NCI-H2196 treated with DMSO at 0.1 percent for 48 hours (cell line): ENCODE measurements at regions not wholly inside any gene's neighbourhood (a gene's known extent, or its start where the extent isn't known, plus 50 kb on each side); places are given as distances from the start of the nearest gene placed in this dataset.

Experiments used
- DNase-seq: peaks from one replicate; lab custom pipeline; 2025; ENCODE audit not compliant: unreplicated experiment; lab: John Stamatoyannopoulos, UW

DNA sequence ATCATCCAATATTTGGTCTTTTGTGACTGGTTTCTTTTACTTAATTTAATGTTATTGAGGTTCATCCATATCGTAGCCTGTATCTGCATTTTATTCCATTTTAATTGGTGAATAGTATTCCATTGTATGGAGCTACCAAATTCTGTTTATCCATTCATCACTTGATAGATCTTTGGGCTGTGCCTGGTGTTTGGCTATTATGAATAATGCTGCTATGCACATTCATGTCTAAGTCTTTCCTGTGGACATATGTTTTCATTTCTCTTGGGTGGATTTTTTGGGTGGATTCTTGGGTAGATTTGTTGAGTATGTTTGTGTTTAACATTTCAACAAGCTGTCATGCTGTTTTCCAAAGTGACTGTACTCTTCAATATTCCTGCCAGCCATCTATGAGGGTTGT is 52.5 kb upstream of the NEDD4L start:
- DNase-seq, result no peak

DNA sequence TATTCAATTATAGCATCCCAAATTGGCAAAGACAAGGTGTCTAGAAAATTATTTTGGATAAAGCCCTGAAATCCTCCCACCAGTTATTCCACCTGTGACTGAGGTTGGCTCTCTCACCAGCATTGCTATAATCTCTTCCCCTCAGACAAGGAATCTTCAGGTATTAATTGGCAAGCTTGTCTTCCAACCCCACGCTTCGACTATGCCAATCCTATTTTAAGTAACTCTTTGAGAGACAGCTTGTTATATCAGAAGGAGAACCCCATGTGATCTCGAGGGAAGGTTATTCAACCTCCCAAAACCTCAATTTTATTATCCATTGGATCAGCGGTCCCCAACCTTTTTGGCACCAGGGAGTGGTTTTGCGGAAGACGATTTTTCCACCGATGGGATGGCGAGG is 54.5 kb upstream of the NEDD4L start:
- no peak for DNase-seq

DNA sequence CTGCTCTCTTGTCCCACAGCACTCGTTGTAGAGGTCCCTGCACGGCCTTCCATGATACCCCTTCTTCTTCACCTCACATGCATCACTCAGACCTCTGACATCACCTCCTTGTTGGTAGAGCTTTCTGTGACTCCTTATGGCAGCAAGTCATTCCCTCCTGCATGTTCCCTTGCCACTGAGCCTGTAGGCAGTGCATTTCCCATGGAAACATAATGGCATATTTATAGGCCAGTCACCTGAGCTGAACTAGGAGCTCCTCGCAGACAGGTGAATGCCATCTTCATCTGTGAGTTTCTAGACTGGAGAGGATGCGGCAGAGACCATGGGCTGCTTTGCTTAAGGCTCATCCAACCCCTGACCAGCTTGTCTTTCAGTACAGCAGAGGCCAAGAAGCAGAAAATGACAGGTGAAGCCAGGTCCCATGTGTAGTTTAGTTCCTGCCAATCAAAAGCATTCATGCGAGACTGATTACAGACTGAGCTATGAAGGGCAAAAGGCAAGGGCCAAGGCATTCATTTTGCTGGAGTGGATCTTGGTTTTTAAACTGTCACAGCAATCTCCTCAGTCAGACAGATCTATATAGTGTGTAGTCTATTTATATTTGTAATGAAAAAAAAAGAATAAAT is 59.4 kb upstream of the NEDD4L start:
- DNase-seq, result no peak

DNA sequence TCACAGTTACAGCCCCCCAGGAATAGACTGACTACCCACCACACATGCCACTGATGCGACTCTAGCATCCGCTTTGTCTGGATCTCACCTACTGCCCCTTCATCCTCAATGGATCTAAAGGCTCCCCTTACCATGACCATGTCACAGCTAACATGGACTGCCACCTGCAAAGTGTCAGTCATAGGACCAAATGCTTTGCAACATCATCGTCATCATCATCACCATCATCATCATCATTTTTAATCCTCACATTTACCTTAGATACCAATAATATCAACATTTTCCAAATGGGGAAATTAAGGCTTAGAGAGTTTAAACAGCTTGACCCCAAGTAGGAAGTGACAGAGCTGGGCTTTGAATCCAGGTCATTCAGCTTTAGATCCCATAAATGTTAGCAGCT is 60.1 kb upstream of the NEDD4L start:
- DNase-seq, result no peak

DNA sequence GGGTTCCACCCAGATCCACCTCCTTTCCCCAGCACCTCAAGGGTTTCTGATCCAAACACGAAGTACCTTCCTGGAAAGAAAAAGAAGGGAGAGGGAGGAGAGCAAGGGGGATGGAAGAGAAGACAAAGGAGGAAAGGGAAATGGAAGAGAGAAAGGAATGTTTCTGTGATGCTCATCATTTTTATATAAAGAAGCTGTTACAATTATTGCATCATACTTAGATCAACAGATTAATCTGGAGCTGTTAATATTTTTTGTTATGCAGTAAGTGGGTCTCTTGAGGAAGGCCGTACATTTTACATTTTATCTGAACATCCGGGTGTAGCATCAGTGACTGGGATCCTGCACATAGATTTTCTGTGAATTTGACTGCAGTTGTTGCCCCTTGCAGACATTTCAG is 60.6 kb upstream of the NEDD4L start:
- no peak for DNase-seq

DNA sequence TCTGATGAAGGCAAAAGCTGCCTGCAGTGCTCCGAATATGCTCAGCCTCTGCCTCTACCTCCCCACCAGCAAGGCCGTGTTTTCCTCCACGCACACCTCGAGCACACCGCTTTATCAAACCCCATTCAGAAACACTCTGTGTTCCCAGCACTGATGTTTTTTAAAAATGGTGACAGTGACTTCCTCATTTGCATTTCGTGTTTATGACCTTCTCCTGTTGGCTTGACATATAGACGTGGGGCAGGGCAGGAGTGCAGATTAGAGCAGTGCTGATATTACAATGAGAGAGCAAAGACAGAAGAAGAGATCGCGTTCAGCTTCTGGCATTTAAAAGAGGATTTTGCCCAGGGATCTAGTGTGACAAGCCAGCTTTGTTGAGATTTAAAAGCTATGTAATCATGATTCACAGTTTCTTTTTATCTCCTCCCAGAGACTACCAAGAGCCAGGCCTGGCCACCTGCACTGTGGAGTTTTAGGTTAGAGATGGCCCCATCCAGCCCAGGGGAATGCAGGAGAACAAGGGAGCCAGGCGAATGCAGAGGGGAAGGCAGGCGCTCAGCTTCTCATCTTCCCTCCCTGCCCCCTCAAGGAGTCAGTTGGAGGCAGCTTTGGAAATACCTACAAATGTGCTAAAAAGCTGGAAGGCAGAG is 61.5 kb upstream of the NEDD4L start:
- DNase-seq, result no peak

DNA sequence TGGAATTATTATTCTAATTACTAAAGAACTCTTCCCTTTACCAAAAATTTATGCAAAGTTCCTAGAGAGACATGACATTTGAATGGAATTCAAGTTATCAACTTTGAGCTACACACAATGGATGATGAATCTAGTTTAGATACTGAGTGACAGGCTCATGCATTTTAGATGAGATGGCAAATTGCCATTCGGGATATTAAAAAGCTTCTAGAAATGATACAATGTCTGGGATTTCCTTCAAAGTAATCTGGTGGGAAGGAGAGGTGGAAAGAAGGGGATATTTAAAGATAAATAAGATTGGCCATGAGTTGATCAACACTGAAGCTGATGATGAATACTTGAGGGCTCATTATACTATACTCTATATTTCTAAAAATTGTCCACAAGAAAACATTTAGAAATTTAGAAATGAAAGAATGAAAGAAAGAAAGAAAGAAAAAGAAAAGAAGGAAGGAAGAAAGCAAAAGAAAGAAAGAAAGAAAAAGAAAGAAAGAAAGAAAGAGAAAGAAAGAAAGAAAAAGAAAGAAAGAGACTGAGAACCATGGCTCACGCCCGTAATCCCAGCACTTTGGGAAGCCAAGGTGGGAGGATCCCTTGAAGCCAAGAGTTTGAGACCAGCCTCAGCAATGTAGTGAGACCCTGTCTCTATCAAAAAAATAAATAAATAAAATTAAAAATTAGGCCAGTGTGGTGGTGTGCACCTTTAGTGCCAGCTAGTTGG is 62.6 kb upstream of the NEDD4L start:
- DNase-seq, result no peak

DNA sequence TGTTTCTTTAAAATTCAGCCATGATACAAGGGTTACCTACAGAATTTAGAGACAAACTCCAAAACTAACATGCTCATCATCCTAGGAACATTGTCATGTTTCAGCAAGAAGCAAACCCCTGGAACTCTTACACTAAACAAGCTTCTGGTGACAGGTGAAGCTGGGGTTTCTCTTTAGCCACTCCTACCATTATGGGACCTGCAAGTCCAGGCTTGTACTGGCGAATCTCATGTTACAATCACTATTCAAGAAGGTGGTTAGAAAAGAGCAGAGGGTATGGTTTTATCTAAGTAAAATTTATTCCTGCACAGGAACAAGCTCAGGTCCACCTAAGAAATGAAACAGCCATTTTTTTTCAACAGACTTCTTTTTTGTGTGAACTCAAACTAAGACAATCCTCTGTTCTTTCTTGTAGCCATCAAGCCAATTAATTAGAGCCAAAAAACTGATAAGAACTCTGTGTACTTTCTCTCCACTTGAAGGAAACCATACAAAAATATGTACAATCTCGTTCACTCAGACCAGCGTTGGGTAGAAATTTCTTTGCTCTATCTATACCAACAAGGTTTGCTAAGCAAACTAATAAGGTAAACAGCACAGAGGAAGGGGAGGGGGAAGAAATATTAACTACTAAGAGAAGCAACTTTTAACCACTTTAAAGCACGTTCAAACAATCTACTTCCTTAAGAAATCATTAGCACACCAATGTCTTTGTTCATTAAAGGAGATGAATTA is 63.3 kb upstream of the NEDD4L start:
- peak; percentile 70 for DNase-seq

DNA sequence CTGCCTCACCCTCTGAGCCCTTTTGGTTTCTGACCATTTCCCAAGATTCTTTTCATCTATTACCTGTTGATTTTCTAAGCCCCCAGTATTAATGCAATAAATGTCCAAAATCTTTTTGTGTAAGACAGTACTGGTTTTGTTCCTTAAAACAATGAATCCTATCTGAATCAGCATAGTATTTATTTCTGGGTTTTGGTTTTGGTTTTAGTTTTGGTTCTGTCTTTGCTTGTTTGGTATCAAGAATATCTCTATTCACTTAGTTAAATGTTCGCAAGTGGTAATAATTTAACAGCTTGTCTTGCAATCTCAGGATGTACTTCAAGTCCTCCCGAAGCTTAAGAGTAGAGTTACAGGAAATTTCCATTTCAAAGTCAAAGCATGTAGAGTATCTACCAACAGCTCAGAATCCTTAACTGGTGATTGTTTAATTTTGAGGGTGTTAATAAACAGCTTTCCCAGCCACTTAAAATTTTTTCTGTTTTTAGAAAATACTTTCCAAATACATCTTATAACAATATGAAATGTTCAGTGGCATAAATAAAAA is 67.7 kb upstream of the NEDD4L start:
- no peak for DNase-seq

DNA sequence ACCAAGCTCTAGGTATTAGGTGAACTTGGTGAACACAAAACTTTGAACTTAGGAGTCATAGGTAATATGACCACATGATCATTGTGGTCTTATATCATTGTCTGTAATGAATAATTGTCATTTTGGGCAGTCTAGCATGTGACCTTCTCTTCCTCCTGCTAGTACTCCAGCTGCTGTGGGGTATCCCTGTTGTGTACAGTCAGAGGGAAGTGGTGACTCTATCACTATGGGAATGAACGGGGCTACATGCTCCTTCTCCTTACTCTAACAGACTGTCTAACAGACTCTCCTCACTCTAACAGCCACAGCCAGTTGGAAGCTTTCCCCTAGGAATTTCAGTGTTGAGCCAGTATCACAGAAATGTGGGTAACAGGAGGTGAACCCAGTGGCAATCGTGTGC is 68.2 kb upstream of the NEDD4L start:
- no peak for DNase-seq

DNA sequence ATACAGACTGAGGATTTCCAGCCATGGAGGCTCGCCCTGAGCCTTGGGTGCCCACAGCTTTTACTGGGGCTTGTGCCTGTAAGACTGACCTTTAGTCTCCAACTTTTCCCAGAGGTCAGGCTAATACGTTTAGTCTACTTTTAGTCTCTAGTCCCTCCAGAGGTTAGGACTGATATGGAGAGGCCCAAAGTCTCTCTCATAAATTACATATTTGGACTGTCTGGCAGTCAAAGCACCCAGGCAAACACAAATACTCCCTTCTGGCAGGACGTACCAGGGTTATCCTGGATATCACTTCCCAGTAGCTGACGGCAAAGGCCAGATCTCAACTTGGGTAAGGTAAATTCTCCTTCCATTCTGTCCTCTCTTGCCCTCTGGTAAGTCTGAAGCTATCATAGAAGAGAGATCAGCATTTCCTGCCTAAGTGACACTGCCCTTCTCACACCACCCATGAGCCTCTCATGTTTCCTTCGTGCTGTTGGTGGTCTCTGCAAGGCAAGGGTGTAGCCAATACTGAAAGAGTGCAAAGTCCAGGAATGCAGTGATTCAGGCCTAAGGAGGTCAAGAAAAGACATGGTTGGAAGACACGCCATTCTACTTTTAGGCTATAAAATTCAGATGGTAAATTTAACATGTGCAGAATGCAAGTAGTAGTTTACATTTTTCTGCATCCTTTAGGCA is 69.3 kb upstream of the NEDD4L start:
- no peak for DNase-seq

DNA sequence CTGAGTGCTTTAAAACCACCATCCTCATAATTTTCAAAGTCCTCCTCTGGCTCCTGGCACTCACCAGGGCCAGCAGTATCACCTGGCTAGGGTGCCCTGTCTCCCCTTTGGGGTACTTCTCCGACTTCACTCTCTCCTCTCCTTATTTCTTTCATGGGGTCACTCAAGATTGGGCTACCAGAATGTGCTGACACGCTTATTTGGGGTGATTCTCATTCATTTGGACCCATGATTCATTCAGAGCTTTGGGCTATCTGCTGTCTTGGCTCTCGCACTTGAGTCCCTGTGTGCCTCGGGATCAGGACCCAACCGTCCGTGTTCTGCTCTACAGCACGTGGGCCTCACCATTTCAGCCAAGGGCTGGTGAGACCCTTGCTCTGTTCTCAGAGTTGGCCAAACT is 70.1 kb upstream of the NEDD4L start:
- DNase-seq, result no peak

DNA sequence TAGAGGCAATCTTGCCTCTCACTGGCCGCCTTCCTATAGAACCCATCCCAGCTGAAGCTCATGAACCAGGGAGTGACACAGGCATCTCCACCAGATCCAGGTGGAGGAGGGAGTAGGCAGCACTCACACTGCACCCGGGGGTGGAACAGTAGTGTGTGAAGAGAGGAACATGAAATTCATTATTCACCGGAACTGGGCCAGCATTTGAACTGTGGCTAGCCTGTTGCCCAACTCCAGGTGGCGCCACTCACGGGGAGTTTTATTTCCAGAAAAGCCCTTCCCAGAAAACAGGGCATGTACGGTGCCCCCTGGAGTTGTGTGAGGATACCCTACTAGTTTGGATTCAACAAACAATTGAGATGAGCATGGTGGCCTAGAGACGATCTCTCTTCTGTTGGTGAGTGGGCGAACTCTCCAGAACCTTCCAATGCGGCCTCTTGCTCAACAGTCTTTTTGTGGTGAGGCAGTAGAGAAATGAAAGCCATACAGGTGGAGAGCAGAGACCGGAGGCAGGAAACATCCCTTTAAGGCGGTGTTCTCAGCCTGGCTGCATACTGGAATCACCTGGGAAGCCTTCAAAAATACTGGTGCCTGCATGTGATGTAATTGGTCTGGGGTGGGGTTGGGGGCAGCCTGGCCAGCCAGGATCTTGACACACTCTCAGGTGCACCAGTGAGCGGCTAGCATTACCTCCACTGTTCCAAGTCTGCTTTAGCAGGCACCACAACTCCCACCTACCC is 73.5 kb upstream of the NEDD4L start:
- no peak for DNase-seq

DNA sequence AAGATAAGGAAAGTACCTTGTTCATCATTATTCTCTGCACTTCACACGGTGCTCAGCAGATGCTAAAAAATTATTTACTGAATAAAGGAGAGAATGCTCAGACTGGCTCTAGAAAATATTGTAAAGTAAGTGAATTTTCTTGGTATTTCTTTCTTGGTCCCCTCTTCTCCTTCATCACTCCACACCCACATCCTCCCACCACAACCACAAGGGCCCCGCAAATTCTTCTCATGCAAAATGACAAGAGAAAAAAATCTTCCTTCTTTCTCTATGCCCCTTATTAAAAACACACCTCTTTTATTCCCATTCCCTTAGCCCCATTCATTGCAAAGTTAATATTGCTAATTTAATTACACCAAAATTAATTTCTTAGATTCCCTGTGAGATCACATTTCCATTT is 74.2 kb upstream of the NEDD4L start:
- no peak for DNase-seq

DNA sequence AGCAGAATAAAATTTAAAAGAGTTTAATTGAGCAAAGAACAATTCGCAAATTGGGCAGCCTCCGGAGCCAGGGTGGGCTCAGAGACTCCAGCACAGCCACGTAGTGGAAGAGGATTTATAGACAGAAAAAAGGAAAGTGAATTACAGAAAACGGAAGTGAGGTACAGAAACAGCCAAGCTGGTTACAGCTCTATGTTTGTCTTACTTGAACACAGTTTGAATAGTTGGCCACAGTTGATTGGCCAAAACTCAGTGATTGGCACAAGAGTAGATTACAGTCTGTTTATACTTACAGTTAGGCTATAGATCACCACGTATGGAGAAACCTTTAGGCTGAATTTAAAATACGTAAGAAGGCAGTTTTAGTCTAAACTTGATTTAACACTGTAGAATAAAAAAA is 78.8 kb upstream of the NEDD4L start:
- no peak for DNase-seq

DNA sequence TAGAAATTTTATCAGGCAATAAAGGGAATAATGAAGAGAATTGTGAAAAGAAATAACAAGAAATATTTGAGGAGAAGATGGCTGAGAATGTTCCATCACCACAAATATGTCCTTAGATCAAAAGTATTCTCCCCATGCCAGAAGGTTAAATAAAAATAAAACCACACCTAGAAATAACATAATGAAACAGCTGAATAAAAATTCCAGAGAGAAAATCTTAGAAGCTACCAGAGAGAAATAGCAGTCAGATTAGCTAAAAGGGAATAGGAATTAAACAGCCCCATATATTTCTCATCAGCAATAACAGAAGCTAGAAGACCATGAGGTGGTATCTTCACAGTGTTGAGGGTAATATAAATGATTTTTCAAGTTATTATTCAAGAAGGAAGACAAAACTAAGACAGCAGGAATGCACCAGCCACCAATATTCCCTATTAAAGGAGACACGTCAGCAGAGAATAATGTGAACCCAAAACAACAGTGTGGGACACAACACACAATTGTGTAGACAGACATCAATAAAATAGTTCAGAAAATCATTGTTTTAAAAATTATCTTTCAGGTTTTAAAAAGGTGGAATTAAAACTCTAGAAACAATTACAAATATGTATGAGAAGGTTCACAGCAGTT is 82.0 kb upstream of the NEDD4L start:
- no peak for DNase-seq

DNA sequence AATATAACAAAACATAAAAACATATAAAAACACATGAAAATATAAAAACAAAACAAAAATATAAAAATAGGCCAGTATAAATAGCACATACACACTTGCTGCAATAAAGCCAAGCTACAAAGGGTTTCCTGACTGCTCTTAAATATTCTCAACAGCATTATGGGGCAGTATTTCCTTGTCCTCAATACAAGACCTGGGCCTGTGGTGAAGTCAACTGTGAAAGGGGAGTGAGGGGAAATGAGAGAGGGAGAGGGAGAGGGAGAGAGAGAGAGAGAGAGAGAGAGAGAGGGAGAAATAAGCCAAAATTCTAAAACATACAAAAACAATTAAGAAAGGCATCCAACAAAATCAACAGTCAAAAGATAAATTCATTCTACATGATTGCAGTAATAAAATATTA is 82.6 kb upstream of the NEDD4L start:
- DNase-seq, result no peak

DNA sequence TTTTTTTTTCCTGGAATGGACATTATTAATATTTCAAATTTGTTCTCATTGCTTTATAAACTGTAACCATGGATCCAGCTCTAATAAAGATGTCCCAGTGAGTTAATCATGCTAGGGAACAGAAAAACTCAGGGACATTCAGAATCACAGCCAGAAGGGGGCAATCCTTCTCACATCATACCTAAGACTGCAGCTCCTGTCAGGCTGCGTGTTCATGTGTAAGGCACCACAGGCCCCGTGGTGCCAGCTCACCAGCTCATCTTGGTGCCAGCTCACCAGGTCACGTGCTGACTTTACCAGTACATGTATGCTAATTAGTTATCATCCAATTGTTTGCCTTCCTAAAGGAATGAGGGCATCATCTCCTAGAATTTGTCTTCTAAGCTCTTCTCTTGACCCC is 84.7 kb upstream of the NEDD4L start:
- no peak for DNase-seq

DNA sequence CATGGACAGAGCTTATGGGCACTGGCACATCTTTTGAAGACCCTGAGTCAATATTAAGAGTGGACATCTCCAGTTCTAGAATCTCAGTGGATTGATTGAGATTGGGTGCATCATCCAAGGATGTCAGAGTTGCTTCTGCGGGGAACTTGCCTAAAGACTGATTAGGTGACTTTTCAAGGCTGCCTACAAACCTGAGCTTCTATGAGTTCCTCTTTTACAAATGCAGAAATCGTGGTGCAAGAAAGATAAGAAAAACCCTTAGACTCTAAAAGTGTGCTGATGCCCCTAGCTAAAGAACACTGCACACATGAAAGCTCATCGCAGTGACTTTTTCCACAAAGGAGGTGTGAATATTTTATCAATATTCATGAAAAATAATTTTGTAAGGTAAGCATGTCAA is 86.8 kb upstream of the NEDD4L start:
- DNase-seq, result no peak

DNA sequence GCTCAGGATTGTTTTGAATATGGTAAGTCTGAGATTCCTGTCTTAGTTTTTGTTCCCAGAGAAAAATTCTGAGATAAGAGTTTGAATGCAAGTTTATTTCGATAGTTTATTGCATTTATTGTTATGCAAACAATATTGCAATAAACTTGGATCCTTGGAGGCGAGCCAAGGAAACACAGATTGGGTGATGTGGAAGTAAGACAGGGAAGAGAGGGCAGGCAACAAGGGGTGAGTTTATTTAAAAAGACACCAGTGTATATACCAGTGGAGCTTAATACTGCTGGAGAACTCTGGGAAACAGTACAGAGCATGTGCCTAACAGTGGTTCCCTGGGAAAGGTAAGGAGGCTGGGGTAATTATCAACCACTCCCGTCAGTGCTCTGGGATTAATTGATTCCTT is 87.5 kb upstream of the NEDD4L start:
- no peak for DNase-seq
